ENCODE measurements at regions not wholly inside any gene's neighbourhood (a gene's known extent, or its start where the extent isn't known, plus 50 kb on each side); places are given as distances from the start of the nearest gene placed in this dataset.
"Not testable (repeated sequence)": the region's sequence is repeated elsewhere in the genome, so short reads cannot be mapped to it uniquely, and the experiment has no call there.

- no peak for DNase-seq (ENCODE audit: low spot score)
These were observed 279.7 kb upstream of the TBL1XR1 start for GRCh38 chr3:177476921-177477435.

- DNase-seq (ENCODE audit: low spot score) = no peak
These were observed 281.0 kb upstream of the TBL1XR1 start for GRCh38 chr3:177478170-177478867.

DNA sequence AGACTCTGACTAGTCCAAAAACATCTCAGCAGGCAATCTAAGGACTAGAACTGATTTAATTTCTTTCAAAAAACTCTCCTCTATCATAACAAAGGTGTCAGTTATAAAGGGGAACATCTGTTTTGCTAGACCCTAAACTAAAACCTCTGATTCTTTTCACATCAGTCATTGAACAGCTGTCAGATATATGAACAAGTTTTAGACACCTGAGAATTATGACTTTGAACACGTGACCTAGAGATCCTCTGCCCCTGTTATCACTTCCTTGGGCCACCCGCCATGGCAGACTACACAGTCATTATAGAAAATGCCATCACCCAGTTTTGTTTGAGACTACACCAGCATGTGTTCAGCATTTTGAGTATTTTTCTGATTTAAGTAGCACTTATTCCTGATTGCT is 282.3 kb upstream of the TBL1XR1 start:
- no peak for DNase-seq (ENCODE audit: low spot score)

DNA sequence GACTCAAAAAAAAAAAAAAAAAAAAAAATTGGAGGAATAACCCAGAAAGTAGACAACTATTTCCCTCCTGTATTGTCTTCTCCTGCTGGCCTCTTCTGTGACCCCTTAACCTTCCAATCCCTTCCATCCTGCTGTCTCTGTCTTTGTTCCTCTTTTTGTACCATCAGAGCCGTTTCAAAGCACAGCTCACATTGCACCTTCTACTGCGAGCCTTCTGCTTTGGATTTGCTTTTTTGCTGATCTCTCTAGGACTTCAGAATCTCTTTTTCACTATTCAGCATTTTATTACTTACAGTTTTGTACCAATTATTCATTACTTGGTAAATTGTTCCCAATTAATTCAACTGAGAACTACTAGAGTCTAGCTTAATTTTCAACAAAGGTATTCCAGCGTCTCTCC is 284.0 kb upstream of the TBL1XR1 start:
- DNase-seq (ENCODE audit: low spot score) = no peak

- DNase-seq (ENCODE audit: low spot score) = no peak
These were observed 284.9 kb upstream of the TBL1XR1 start for GRCh38 chr3:177482048-177482691.

DNA sequence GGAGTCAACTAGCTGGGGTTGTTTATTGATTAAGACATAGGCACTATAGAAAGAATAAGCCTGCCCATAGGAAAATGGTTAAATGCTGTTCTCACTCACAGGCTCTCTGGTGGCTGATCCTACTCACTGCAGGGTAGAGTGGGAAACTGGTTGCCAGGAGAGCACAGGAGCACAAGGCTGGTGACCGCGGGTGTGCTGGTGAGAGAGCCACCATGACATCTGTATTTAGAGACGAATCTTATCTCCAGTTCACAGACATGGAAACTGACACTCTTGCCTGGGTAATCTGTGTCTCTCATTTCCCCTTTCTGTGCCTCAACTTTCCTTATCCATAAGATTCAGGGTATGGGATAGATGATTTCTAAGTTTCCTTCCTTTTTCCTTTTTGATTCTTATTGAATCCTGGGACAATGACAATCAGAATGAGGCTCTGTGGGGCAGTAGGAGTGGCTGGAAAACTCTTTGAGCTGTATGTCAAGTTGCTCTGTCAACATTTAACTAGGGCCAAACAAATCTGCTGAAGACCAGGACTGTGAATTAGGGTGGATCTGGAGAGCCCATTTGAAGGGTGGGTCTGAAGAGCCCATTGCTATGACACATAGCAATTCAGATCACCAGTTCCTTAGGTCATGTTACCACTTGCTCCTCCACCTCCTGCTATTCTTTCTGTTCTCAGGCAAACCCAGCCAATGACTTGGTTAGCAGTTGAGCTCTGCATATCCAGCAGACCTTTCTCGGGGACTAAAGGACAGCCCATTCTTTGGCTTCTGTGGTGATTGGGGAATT is 286.1 kb upstream of the TBL1XR1 start:
- peak; percentile 43 for DNase-seq (ENCODE audit: low spot score)

- DNase-seq (ENCODE audit: low spot score) = no peak
These were observed 286.9 kb upstream of the TBL1XR1 start for GRCh38 chr3:177484206-177484605.

DNA sequence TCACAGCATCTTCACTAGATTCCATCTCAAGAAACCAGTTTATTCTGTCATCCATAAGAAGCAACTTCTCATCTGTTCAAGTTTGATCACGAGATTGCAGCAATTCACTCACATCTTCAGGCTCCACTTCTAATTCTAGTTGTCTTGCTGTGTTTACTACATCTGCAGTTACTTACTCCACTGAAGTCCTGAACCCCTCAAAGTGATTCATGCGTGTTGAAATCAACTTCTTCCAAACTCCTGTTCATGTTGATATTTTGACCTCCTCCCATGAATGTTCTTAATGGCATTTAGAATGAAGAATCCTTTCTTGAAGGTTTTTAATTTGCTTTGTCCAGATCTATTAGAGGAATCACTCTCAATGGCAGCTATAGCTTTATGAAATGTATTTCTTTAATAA is 287.6 kb upstream of the TBL1XR1 start:
- no peak for DNase-seq (ENCODE audit: low spot score)

DNA sequence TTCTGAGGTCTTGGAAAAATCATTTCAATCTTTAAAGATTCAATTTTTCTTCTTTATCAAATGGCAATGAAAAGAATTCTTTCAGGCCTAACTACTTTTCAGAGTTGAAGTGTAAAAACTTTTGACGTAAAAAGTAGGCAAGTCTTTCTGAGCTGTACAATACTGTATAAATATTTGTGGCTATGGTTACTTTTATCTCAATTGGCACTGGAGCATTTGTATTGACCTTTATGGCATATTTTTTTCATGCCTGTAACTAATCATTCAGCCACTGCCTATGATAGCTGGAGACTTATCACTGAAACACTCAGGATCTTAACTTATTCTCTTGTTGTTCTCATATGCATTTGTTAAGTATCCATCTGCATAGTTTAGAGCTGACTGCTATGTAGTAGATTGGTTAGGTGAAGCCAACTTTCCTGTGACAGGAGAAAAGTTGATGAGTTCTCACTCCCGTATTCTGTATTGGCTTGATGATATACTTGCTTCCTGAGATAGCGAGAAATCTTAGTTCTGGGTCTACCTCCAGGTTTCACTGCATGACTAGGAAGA is 290.4 kb upstream of the TBL1XR1 start:
- no peak for DNase-seq (ENCODE audit: low spot score)

DNA sequence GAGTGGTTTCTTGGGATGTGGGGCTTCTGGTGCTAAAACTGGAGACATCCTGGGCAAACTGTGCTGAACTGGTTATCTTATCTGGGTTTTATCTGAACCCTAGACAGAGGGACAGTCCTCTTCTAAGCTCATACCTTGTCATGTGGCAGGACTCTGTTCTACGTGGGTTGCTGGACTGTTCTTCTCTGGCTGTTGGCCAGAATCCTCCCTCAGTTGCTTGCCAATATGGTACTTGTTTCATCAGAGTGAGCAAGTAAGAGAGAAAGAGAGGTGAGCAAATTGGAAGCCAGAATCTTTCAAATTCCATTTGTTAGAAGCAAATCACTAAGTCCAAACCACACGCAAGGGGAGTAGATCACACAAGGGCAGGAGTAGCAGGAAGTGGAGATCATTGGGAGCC is 291.5 kb upstream of the TBL1XR1 start:
- DNase-seq (ENCODE audit: low spot score) = no peak

- DNase-seq (ENCODE audit: low spot score) = no peak
These were observed 293.3 kb upstream of the TBL1XR1 start for GRCh38 chr3:177490626-177491025.

- DNase-seq (ENCODE audit: low spot score) = no peak
These were observed 294.2 kb upstream of the TBL1XR1 start for GRCh38 chr3:177491296-177492032.

DNA sequence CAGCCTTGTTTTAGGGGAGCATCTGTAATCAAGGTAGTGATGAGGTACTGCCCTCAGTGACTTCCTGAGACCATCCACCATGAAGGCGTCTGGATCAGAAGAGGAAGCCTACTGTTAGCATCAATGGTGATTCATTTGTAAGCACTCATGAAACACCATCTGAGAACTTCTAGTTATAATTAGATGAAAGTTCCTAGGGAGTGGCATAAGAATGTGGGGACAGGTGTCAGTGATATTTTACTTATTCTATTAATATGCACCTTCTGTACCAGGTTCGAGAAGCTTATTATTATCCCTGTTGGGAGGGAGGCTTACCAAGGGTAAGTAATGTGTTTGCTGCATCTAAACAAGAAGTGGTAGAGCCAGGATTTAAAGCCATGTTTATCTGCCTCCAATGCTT is 295.8 kb upstream of the TBL1XR1 start:
- DNase-seq (ENCODE audit: low spot score) = no peak

- DNase-seq (ENCODE audit: low spot score) = no peak
These were observed 296.9 kb upstream of the TBL1XR1 start for GRCh38 chr3:177494216-177494615.

DNA sequence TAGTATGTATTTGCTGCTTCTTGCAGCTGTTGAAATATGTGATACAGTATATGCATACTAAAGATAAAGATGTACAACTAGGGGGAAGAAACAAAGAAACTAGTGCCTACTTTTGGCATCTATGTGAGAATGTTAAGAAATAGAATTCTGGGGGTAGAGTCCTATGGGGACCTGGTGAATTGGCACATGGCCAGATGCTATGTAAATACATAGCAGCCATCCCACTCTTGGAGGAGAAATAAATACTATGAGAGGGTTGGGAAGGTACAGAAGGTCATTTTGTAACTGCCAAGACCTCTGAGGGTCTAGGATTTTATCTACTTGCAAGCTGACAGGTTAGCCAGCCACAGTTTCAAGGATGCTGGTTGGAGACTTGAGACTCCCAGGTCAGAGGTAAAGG is 298.3 kb upstream of the TBL1XR1 start:
- no peak for DNase-seq (ENCODE audit: low spot score)

DNA sequence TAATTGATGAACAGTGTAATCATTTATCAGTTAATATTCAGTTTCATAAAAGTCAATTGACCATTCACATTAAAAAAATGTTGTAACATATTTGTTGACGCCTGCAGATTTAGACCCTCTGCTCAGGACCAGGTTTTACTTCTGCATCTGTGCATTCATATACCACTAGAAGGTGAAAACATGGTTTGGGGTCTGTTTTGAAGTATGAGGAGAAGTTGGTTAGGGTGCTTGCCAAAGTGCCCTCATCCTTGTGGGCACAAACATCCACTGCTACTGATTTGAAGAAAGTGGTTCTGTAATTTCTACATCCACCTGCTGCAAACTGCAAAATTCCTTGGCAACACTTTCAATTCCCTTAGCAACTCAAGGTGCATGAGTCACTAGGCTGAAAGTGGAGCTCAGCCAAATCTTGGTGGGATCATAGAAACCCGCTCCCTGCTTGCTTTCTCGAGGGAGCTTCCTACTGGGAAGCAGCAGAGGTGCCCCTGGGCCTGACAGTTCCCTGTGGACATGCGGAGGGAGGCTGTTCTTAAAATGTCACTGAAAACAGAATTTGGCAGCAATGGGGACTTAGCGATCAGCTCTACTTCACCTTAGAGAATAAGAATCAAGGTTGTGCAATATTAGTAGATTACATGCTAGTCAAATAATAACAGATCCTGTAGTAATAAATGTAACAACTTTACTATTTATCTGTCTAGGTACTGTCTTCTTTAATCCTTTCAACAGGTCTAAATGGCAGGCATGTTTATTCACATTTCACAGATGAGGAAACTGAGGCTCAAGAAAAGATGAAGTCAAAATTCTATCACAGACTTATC is 301.0 kb upstream of the TBL1XR1 start:
- no peak for DNase-seq (ENCODE audit: low spot score)

- DNase-seq (ENCODE audit: low spot score) = not testable (repeated sequence)
These were observed 301.8 kb upstream of the TBL1XR1 start for GRCh38 chr3:177499039-177499438.

- no peak for DNase-seq (ENCODE audit: low spot score)
These were observed 302.6 kb upstream of the TBL1XR1 start for GRCh38 chr3:177499779-177500423.

- no peak for DNase-seq (ENCODE audit: low spot score)
These were observed 313.5 kb upstream of the TBL1XR1 start for GRCh38 chr3:177510693-177511216.
